HG03060 (cell line): ENCODE measurements at regions not wholly inside any gene's neighbourhood (a gene's known extent, or its start where the extent isn't known, plus 50 kb on each side); places are given as distances from the start of the nearest gene placed in this dataset.

Source experiments
- ATAC-seq: cut with Tn5 transposase; IDR thresholded peaks from one replicate; pipeline ENCODE4 v1.9.1; 2021; ENCODE audit warnings: low read depth, moderate number of reproducible peaks; ENCODE audit not compliant: unreplicated experiment

DNA sequence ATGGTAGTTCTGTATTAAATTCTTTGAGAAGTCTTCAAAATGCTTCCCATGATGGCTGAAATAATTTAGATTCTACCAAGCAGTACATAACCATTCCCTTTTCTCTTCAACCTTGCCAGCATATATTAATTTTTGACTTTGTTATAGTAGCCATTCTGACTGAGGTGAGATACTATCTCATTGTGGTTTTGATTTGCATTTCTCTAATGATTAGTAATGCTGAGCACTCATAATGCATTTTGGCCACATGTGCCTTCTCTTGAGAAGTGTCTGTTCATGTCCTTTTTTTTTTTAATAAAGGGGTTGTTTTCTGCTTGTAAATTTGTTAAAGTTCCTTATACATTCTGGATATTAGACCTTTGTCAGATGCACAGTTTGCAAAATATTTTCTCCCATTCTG, 173.9 kb downstream of the CALCRL start:
- no peak for ATAC-seq

GRCh38 chr2:187272255-187272654, 175.8 kb downstream of the CALCRL start:
- no peak for ATAC-seq

- no peak for ATAC-seq
These were observed 176.2 kb downstream of the CALCRL start for GRCh38 chr2:187271825-187272224.

GRCh38 chr2:187266645-187267044, 181.4 kb downstream of the CALCRL start:
- no peak for ATAC-seq

GRCh38 chr2:187266147-187266546, 181.9 kb downstream of the CALCRL start:
- ATAC-seq: no peak

DNA sequence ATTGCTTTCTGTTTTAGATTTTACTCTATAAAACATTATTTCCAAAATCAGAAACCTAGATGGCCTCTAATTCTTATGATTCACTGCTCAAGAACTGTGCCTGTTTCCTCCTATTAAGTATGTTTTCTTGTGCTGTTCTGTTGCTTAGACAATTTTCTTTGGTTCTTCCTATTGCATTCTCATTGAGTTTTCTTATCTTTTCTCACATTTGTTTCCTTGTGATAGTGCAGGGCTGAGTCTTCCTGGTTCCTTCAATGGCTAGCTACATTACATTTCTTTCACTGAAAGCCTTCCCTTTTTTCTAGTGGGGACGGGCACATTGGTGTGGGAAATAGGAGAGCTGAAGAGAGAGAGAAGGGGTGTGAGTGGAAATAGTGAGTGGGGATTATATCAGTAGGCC, 183.4 kb downstream of the CALCRL start:
- ATAC-seq: no peak

DNA sequence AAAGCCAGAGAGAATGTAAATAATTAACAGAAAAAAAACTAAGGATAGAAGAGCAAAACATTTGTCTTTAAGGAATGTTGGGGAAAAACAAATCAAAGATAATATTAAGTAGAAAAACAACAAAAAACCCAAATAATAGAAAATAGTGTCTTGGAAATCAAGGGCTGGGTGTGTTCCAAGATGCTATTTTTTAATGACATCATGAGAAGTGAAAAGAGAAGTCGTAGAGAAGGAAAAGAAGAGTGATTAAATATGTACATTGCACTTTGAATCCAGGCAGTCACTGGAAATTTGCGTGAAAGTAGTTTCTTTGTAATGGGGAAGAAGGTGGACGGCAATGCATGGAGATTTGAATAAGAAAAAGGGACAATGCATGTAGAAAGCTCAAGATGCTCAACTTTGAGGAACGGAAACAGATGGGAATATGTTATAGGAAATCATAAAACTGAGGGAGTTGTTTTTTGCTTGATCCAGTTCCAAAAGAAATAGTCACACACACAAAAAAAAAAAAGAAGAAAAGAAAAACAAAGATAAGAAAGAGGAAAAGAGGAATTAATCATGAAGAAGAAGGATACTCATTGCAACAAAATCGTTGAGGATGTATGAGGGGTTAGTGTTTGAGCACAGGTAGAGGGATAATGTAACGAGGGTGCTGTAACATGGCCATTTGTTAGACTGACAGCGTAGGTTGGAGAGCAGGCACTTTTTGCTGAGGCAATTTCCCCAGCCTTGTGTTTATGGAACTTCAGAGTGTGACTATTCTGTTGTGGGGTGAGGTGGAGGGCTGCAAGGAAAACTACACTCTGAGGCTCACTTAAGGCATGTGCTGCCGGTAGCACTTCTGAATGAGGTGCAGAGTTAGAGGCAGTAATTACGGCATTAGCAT, 184.1 kb downstream of the CALCRL start:
- ATAC-seq: no peak

GRCh38 chr2:187261705-187262104, 186.3 kb downstream of the CALCRL start:
- ATAC-seq: no peak

DNA sequence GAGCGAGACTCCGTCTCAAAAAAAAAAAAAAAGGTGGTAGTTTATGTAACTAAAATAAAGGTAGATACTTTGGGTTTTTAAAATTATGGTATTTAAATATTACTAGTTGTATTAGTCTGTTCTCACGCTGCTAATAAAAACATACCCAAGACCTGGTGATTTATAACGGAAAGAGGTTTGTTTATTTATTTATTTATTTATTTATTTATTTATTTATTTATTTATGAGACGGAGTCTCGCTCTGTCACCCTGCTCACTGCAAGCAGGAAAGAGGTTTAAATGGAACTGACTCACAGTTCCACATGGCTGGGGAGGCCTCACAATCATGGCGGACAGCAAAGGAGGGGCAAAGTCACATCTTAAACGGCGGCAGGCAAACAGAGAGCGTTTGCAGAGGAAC, 196.0 kb downstream of the CALCRL start:
- ATAC-seq: no peak

DNA sequence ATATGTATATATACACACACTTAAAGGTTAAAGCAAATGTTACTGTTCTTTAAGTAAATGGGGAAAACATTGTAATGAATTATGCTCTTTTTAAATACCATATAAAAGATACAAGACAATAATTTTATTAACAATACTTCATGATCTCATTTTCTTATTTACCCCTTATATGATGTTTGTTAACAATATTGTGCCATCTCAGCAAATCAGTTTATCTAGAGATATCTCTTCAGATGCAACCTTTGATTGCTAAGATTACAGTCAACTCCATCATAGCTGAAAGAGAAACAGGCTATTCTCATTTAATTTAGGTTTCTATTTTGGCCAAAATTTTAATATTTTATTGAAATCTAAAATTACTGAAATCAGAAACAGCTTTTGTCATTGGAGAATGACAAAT, 197.9 kb downstream of the CALCRL start:
- ATAC-seq: no peak

DNA sequence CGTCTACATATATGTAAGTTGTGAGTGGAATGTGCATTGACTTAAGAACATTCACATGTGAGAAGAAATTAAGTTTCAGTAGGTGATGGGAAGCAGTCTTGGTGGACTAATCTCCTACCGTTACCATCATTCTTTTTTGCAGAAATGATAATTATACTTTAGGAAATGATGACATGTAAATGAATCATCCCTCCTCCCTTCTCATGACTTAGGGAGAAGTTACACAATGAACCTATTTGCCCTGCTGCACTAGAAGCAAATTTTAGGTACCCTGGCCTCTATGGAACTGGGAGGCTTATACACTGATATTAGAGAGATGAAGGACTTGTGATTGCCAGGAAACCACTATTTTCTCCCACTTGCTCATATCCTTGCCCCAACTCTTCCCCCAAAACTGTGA, 214.2 kb downstream of the CALCRL start:
- ATAC-seq: no peak

- ATAC-seq: no peak
These were observed 215.3 kb downstream of the CALCRL start for GRCh38 chr2:187232749-187233148.

DNA sequence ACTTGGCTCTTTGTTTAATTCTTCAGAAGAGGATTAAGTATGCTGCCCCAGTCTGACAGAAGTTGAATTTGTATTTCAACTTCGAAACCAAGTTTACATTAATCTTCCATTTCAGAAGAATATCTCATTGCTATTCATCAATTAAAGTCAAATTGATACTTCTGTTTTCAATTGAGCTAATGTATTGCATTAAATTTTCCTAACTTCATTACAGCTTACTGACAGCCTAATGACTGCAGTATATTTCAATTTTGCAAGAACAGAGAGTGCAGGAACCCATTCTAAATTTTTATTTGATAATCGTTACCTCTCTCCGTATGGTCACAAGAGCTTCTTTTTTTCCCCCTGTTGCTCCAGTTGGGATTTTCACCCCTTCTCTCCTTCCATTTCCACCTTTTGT, 218.0 kb downstream of the CALCRL start:
- no peak for ATAC-seq

DNA sequence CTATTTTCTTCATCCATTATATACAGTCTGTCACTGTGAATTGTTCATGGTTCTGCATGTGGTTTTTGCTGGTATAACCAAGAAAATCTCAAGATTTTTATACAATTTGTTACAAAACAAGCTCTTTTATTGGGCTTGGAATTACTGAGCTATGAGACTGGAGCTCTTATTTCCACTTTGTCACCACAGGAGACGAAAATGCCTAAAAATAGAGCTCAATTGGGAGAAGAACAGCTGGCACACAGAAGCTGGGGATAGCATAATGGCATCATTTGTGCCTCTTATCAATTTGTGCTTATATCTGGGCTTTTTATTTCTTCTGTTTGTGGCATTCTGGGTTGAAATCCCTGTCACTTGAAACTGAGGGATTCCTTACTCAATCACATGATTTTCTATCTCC, 219.1 kb downstream of the CALCRL start:
- ATAC-seq: no peak

- ATAC-seq: no peak
These were observed 223.1 kb downstream of the CALCRL start for GRCh38 chr2:187224989-187225388.

- ATAC-seq: no peak
These were observed 228.0 kb downstream of the CALCRL start for GRCh38 chr2:187220071-187220470.

GRCh38 chr2:187215532-187216240, 232.4 kb downstream of the CALCRL start:
- no peak for ATAC-seq

DNA sequence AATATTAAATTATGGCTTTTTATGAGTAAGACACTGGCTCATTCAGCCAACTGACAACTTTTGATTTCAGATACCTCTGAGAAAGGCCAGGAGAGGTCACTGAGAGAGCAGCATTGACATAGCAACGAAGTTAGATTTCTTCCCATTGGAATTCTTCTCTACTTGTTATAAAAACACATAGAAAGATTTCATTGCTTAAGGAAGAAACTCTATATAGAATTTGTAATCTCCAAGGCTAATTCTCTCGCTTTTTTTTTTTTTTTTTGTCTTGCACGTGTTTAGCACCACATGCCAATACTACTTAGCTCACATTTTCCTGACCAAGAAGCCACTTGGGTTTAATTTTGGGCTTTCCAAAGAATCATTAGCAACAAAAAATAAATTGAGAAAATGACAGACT, 233.7 kb downstream of the CALCRL start:
- ATAC-seq: no peak

DNA sequence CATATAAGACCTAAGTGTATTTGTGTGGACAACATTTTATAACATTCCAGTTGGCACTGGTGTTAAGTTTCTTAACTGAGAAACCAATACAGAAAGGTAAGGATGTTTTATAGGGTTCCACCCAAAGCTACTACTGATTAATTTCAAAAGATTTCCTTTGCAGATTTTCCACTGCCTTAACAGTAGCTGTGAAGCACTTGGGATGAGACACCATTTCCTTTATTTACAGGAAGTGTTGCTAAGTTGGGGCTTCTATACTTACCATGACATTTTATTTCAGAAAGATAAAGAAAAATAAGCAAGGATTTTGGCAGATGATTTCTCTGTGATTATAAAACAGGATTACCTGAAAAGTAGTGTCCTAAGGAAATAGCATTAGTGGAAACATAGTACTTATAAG, 234.3 kb downstream of the CALCRL start:
- no peak for ATAC-seq

DNA sequence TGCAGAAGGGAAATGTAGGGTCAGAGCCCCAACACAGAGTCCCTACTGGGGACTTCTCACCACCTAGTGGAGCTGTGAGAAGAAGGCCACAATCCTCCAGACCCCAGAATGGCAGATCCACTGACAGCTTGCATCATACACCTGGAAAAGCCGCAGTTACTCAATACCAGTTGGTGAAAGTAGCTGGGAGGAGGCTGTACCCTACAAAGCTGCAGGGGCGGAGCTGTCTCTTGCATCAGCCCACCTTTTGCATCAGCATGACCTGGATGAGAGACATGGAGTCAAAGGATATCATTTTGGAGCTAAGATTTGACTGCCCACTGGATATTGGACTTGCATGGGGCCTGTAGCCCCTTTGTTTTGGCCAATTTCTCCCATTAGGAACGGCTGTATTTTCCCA, 237.3 kb downstream of the CALCRL start:
- ATAC-seq: no peak

GRCh38 chr2:187208199-187208785, 239.8 kb downstream of the CALCRL start:
- no peak for ATAC-seq

DNA sequence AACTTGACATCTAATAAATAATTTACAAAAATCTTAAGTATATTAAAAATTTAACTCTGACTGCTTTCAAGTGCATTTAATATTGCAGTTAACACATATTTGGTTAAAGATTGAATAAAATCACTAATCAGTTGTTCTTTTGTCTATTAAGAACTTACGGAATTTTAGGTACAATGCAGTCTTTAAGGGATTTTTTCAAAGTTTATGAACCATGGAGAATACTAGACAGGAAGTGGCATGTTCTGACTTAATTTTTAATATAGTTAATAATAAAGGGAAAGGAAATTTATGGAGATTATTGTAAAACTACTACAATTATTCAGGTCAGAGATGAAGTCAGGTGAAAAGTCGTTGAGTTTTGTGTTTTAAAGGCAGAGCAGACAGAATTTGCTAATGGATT, 240.9 kb downstream of the CALCRL start:
- no peak for ATAC-seq
